ENCODE measurements at regions not wholly inside any gene's neighbourhood (a gene's known extent, or its start where the extent isn't known, plus 50 kb on each side); places are given as distances from the start of the nearest gene placed in this dataset.

DNA sequence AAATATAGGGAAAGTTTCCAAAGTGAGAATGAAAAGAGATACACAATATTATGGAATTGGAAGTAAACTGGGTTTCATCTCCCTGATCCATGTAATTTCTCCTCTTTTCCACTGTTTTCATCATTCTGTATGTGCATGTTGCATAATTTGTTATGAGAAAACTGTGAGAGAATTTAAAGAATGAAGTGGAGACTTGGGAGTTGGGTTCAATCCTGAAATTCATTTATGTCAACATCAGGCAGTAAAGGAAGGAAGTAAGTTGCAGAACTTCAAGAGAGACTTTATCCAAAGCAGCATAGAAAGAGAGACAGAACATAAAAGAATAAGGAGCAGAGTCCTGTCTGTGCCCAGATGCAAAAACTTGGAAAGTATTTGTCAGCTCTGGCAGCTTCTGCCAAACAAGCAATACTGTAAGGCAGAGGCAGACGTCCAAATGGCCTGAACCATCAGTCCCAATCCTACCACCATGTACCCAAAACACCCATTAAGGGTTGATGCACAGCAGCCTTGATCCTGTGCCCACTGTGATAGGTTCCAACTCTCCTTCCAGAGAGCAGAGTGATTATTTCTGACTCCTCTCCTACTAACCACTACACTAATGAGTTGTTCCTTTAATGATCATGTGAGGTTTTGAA is 425.3 kb upstream of the CDH6 start:
- Histone ChIP-seq H3K9ac (replicated peaks; ENCODE audit: extremely low read depth, insufficient read depth, low read length) (no peak overlapping the region), H4K20me1 (replicated peaks; ENCODE audit: control insufficient read depth, extremely low read depth, insufficient read depth, low read length) (no peaks in the 10 kb centered on the region), H3K27ac (ENCODE audit: insufficient read depth, low read depth, low read length) (no peak overlapping the region), H3K4me3 (replicated peaks in 1 of 3; ENCODE audit: insufficient read depth in 1 of 3, low read depth in 1 of 3, low read length in 3 of 3) (no peak overlapping the region), H3K79me2 (ENCODE audit: control insufficient read depth, insufficient read depth, low read length) (no peaks in the 10 kb centered on the region), H3K9me1 (replicated peaks; ENCODE audit: control insufficient read depth, extremely low read depth, insufficient read depth, low read length) (no peaks in the 10 kb centered on the region), H2AFZ (ENCODE audit: low read depth, low read length) (no peak overlapping the region), H3K9me3 (replicated peaks; ENCODE audit: control insufficient read depth, insufficient read depth, low read length) (peaks cover 4% of the 10 kb centered on the region), H3K4me1 (ENCODE audit: control insufficient read depth, extremely low read depth, insufficient read depth, low read length) (no peaks in the 10 kb centered on the region), H3K36me3 (ENCODE audit: control insufficient read depth in 2 of 2, extremely low read depth in 1 of 2, insufficient read depth in 2 of 2, low read length in 2 of 2) (no peaks in the 10 kb centered on the region), H3K4me2 (ENCODE audit: insufficient read depth, low read length) (no peak overlapping the region), H3K27me3 (ENCODE audit: control insufficient read depth in 2 of 2, insufficient read depth in 2 of 2, low read length in 2 of 2) (no peaks in the 10 kb centered on the region)
- intact Hi-C loops (cut with micrococcal nuclease): no loop called here
- ChIA-PET POLR2A (no interaction called here), CTCF (no interaction called here)
- TF ChIP-seq FOS (IDR thresholded peaks at IDR 0.05; ENCODE audit: borderline replicate concordance, insufficient read depth, low read length) (no peak), GATA2 (IDR thresholded peaks at IDR 0.05; ENCODE audit: insufficient read depth, insufficient read length, low read depth, low read length) (no peak), POLR2AphosphoS5 (IDR thresholded peaks at IDR 0.05; ENCODE audit: insufficient read depth, low read depth, low read length) (no peak), EZH2 (IDR thresholded peaks at IDR 0.05; ENCODE audit: borderline replicate concordance, low read depth, low read length, severe bottlenecking) (no peak), JUN (IDR thresholded peaks at IDR 0.05; ENCODE audit: borderline replicate concordance, insufficient read depth, insufficient read length, low read depth) (no peak)
- TF ChIP-seq, protein P1, sequence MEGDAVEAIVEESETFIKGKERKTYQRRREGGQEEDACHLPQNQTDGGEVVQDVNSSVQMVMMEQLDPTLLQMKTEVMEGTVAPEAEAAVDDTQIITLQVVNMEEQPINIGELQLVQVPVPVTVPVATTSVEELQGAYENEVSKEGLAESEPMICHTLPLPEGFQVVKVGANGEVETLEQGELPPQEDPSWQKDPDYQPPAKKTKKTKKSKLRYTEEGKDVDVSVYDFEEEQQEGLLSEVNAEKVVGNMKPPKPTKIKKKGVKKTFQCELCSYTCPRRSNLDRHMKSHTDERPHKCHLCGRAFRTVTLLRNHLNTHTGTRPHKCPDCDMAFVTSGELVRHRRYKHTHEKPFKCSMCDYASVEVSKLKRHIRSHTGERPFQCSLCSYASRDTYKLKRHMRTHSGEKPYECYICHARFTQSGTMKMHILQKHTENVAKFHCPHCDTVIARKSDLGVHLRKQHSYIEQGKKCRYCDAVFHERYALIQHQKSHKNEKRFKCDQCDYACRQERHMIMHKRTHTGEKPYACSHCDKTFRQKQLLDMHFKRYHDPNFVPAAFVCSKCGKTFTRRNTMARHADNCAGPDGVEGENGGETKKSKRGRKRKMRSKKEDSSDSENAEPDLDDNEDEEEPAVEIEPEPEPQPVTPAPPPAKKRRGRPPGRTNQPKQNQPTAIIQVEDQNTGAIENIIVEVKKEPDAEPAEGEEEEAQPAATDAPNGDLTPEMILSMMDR (IDR thresholded peaks at IDR 0.05; ENCODE audit: extremely low read depth in 1 of 2, insufficient read depth in 1 of 2, low read depth in 1 of 2, low read length in 2 of 2): no peak
- no TSS peak for BruUV-seq (replicated peaks)
- no peak for DNase-seq (ENCODE audit: low read depth, low spot score)
- no peak for FAIRE-seq
- dilution Hi-C loops (cut with MboI; ENCODE audit: extremely low pct_ligation_motif_present, low sequenced_read_pairs): no loop called here

All from endothelial cell of umbilical vein (primary cell).